MCF 10A (cell line): ENCODE measurements at regions not wholly inside any gene's neighbourhood (a gene's known extent, or its start where the extent isn't known, plus 50 kb on each side); places are given as distances from the start of the nearest gene placed in this dataset.

Experiments used
- BruUV-seq: library from RNA; stranded (reverse); fragments of 400-500 nt; replicated peaks from 2 replicates; lab custom pipeline; 2021; lab: Mats Ljungman, UMichigan
- CTCF ChIA-PET: fragments of 300-600 bp; sonication (Branson Sonifier 250); formaldehyde crosslinking; extraction: SDS; loops from one replicate; lab custom pipeline; 2021; ENCODE audit warnings: antibody characterized with exemption, inconsistent platforms; lab: Yijun Ruan, JAX
- POLR2A ChIA-PET: fragments of 300-600, 350-650 bp; sonication (Branson Sonifier 250); formaldehyde crosslinking; extraction: SDS; loops from one replicate; lab custom pipeline; 2020; ENCODE audit warnings: antibody characterized with exemption, inconsistent platforms; lab: Yijun Ruan, JAX
- DNase-seq: peaks from one replicate; pipeline ENCODE4 v3.0.0-alpha.2; 2018; ENCODE audit not compliant: unreplicated experiment
- H3K27ac Mint-ChIP-seq: one replicate; pipeline ENCODE4 v1.8.0; 2022; ENCODE audit warnings: mild to moderate bottlenecking, low read depth, mixed read lengths; ENCODE audit not compliant: unreplicated experiment
- H3K27me3 Mint-ChIP-seq: one replicate; pipeline ENCODE4 v1.8.0; 2022; ENCODE audit warnings: mixed read lengths; ENCODE audit not compliant: insufficient read depth, unreplicated experiment
- H3K36me3 Mint-ChIP-seq: one replicate; pipeline ENCODE4 v1.8.0; 2022; ENCODE audit warnings: mild to moderate bottlenecking, moderate library complexity, mixed read lengths; ENCODE audit not compliant: insufficient read depth, unreplicated experiment
- H3K4me1 Mint-ChIP-seq: one replicate; pipeline ENCODE4 v1.8.0; 2022; ENCODE audit warnings: mixed read lengths; ENCODE audit not compliant: insufficient read depth, unreplicated experiment
- H3K4me3 Mint-ChIP-seq: one replicate; pipeline ENCODE4 v1.8.0; 2022; ENCODE audit warnings: mild to moderate bottlenecking, moderate library complexity, mixed read lengths; ENCODE audit not compliant: unreplicated experiment
- H3K9me3 Mint-ChIP-seq: one replicate; pipeline ENCODE4 v1.8.0; 2022; ENCODE audit warnings: mixed read lengths; ENCODE audit not compliant: unreplicated experiment
- CTCF ChIP-seq: fragments of 200-600 bp; IDR thresholded peaks from one replicate; pipeline ENCODE4 v1.8.0; 2022; ENCODE audit warnings: antibody characterized with exemption, mild to moderate bottlenecking; ENCODE audit not compliant: unreplicated experiment
- intact Hi-C: fragments of 100-400 bp; cut with micrococcal nuclease; formaldehyde crosslinking; loops from 2 replicates; pipeline ENCODE4 v1.14.1; 2022

- Mint-ChIP-seq H3K27me3 (no peaks in the 10 kb centered on the region), H3K4me1 (peaks cover 6% of the 10 kb centered on the region), H3K27ac (no peak overlapping the region), H3K4me3 (no peak overlapping the region), H3K9me3 (no peaks in the 10 kb centered on the region), H3K36me3 (no peaks in the 10 kb centered on the region)
- no TSS peak for BruUV-seq
- TF ChIP-seq CTCF, result no peak
- intact Hi-C loops, result no loop called here
- no peak for DNase-seq
- ChIA-PET CTCF (no interaction called here), POLR2A (interaction anchor here (1.6 kb wide), 1 partner anchor 12 kb away, joined by 5 read pairs; no protein-coding TSS in a partner anchor)
Observed at GRCh38 chr2:54397426-54397825, 58.7 kb upstream of the SPTBN1 start.

- ChIA-PET POLR2A (no interaction called here), CTCF (interaction anchor here (1.5 kb wide), 1 partner anchor 294 kb away, joined by 4 read pairs; no protein-coding TSS in a partner anchor)
- H3K27me3 Mint-ChIP-seq, result no peaks in the 10 kb centered on the region
- intact Hi-C loops, result no loop called here
- no peaks in the 10 kb centered on the region for H3K9me3 Mint-ChIP-seq
- no peak for TF ChIP-seq CTCF
- no peak for DNase-seq
- BruUV-seq, result no TSS peak
- H3K36me3 Mint-ChIP-seq, result no peaks in the 10 kb centered on the region
- no peak overlapping the region for H3K4me3 Mint-ChIP-seq
- no peak overlapping the region for H3K27ac Mint-ChIP-seq
- H3K4me1 Mint-ChIP-seq, result no peaks in the 10 kb centered on the region
Observed at GRCh38 chr2:54401554-54401953, 54.6 kb upstream of the SPTBN1 start.

GRCh38 chr2:54402350-54402749 lies 53.8 kb upstream of the SPTBN1 start:
- Mint-ChIP-seq H3K4me3 (no peak overlapping the region), H3K27ac (no peak overlapping the region), H3K9me3 (no peaks in the 10 kb centered on the region), H3K36me3 (no peaks in the 10 kb centered on the region), H3K27me3 (no peaks in the 10 kb centered on the region), H3K4me1 (no peaks in the 10 kb centered on the region)
- intact Hi-C loops, result no loop called here
- DNase-seq, result no peak
- POLR2A ChIA-PET, result no interaction called here
- TF ChIP-seq CTCF, result no peak
- CTCF ChIA-PET, result interaction anchor here (1.5 kb wide), 1 partner anchor 295 kb away, joined by 4 read pairs; no protein-coding TSS in a partner anchor
- BruUV-seq, result no TSS peak

GRCh38 chr2:54403512-54404238 lies 52.5 kb upstream of the SPTBN1 start:
- no peaks in the 10 kb centered on the region for H3K27me3 Mint-ChIP-seq
- H3K4me1 Mint-ChIP-seq, result no peaks in the 10 kb centered on the region
- BruUV-seq, result no TSS peak
- no peaks in the 10 kb centered on the region for H3K9me3 Mint-ChIP-seq
- intact Hi-C loops, result no loop called here
- POLR2A ChIA-PET, result no interaction called here
- DNase-seq, result no peak
- CTCF ChIA-PET, result interaction anchor here (0.5 kb wide), 1 partner anchor 1406 kb away, joined by 4 read pairs; no protein-coding TSS in a partner anchor
- no peak overlapping the region for H3K27ac Mint-ChIP-seq
- no peaks in the 10 kb centered on the region for H3K36me3 Mint-ChIP-seq
- H3K4me3 Mint-ChIP-seq, result no peak overlapping the region
- no peak for TF ChIP-seq CTCF
